IPS-18c (cell line): ENCODE measurements at regions not wholly inside any gene's neighbourhood (a gene's known extent, or its start where the extent isn't known, plus 50 kb on each side); places are given as distances from the start of the nearest gene placed in this dataset.

Source experiments
- H3K4me3 ChIP-seq: 2 replicates; pipeline ENCODE4 v1.7.0; 2013; ENCODE audit warnings: low read depth, mild to moderate bottlenecking, low read length, moderate library complexity; ENCODE audit not compliant: insufficient read depth
- H3K9me3 ChIP-seq: one replicate; pipeline ENCODE4 v1.6.1; 2013; ENCODE audit warnings: mild to moderate bottlenecking, low read length, moderate library complexity; ENCODE audit not compliant: control insufficient read depth, insufficient read depth

DNA sequence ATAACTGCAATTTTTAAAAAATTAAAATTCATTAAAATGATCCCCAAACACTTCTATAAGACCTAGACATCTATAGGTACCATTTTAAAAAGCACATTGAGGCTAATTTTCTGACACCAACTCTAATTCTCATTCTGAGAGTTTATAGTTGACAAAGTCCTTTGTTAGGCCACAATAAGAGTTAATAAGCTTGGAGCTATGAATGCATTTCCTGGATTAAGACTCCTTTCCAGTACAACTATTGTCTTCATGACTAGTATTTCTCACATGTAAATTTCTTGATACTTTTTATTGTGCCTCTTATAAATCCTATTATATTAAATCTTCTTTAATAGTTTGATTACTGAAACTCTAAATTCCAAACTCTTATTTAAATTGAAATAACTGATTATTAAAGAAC, 340.8 kb downstream of the KLF12 start:
- H3K9me3 ChIP-seq, result no peaks in the 10 kb centered on the region
- no peak overlapping the region for H3K4me3 ChIP-seq

DNA sequence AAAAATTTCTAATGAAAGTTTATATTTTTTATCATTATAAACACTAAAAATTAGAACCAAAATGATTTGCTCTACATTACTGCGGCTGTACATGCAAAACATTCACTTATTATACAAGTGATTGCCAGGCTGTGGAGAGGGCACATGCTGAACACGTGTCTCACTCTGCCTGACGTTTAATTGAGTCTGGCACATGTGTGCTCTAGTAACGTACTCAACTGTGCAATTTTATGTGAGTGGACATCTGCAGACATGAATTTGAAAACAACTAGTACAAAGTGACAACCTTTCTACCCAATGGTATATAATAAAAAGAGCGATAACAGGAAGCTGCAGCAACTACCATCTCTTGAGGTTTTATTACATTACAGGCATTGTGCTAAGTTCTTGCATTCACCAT, 341.4 kb downstream of the KLF12 start:
- H3K4me3 ChIP-seq, result no peak overlapping the region; the same call in 1 of the 2 replicates

DNA sequence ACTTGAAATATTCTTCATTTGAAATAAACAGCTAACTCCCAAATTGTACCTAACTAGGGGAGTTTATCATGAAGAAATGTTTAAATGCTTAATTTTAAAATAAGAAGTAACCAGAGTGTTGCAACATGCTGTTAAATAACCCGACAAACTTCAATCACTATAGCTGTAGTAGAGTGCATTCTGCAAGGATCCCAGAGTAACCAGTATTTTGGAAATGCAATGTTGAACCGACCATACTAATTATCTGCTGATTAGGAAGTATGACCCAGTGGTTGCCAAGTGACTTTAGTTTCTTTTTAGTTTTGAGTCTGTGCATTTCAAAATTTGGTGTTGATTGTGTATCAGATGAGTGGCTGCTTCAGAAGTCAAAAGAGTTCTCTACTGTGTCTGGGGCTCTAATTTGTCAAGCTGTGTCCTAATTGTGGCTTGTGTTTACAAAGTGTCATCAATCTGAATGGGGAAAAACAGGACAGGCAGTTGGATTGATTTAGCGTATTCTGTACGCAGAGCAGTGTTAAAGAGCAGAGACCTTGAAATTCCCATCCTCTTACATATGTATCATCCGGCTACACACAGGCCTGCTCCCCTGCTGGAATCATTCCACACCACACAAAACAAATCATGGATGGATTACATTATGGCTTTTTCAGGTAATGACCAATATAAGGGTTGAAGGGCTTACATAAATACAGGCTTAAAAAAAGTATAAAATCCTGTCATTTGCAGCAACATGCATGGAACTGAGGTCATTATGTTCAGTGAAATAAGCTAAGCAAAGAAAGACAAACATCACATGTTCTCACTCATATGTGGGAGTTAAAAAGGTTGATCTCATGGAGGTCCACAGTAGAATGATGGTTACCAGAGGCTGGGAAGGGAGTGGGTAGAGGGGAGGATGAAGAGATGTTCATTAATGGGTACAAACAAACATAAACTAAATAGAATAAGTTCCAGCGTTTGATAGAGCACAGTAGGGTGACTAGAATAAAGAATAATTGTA, 351.5 kb downstream of the KLF12 start:
- Histone ChIP-seq H3K9me3 (no peaks in the 10 kb centered on the region), H3K4me3 (no peak overlapping the region)

More for the DNA sequence above, 341.4 kb downstream of the KLF12 start:
- no peaks in the 10 kb centered on the region for H3K9me3 ChIP-seq

DNA sequence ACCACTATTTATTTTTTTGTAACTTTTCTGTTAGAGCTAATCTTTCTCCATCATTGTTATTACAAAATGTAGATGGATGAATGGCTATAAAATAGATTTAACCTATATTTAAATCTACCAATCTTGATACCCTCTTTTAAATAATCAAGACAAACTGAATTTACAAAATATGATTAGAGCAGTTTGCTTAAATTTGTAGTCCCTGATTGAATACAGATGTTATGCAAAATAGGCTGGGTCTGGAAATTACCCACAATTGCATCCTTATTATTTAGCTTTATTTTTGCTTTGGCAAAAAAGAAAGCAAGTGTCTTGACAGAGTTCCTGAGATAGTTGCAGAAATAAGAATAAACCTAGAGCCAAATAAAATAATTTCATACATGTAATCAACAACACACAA, 352.8 kb downstream of the KLF12 start:
- no peaks in the 10 kb centered on the region for H3K9me3 ChIP-seq
- H3K4me3 ChIP-seq, result no peak overlapping the region

DNA sequence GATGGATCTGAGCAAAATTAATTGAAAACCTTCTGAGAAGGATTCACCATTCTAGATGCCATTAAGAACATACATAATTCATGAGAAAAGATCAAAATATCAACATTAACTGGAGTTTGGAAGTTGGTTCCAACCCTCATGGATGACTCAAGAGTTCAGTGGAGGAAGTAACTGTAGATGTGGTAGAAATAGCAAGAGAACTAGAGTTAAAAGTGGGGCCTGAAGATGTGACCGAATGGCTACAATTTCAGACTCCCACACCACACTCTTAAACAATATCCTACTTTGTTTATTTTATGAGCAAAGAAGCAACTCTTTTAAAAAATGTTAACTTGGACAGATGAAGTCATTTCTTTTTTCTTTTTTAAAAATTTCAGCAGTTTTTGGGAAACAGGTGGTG, 354.3 kb downstream of the KLF12 start:
- no peaks in the 10 kb centered on the region for H3K9me3 ChIP-seq
- no peak overlapping the region for H3K4me3 ChIP-seq

DNA sequence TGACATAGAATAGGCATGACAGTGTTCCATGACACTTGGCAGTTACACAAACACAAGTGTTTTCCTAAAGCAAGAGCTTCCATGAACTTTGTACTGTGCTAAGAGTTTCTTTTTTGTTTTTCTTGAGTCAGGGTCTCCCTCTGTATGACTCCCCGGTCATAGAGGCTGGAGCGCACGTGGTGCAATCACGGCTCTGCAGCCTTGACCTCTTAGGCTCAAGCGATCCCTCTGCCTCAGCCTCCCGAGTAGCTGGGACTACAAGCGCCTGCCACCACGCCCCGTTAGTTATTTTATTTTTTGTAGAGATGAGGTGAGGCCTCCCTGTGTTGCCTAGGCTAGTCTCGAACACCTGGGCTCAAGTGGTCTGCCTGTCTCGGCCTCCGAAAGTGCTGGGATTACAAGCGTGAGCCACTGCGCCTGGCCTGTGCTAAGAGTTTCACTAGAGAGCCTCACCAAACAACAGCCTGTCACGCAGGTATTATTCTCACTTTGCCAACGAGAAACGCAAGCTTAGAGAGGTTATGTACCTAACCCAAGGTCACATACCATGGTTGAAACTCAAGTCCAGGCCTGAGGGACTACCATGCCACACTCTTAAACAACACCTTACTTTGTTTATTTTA, 355.9 kb downstream of the KLF12 start:
- no peak overlapping the region for H3K4me3 ChIP-seq
- H3K9me3 ChIP-seq, result no peaks in the 10 kb centered on the region

DNA sequence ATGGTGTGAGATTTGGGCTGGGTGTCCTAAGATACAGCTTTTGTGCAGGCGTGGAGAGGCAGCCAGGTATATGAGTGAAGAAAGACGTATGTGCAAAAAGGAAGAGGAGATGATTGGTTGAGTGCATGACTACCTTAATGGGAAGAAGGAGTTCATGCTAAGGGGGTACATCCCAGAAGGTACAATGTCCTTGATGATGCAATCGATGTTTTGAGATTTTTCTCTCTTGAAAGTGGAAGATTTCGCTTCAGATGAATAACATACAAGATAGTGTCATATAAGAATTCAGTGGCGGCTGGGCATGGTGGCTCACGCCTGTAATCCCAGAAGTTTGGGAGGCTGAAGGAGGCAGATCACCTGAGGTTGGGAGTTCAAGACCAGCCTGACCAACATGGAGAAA, 357.1 kb downstream of the KLF12 start:
- no peak overlapping the region for H3K4me3 ChIP-seq
- no peaks in the 10 kb centered on the region for H3K9me3 ChIP-seq

DNA sequence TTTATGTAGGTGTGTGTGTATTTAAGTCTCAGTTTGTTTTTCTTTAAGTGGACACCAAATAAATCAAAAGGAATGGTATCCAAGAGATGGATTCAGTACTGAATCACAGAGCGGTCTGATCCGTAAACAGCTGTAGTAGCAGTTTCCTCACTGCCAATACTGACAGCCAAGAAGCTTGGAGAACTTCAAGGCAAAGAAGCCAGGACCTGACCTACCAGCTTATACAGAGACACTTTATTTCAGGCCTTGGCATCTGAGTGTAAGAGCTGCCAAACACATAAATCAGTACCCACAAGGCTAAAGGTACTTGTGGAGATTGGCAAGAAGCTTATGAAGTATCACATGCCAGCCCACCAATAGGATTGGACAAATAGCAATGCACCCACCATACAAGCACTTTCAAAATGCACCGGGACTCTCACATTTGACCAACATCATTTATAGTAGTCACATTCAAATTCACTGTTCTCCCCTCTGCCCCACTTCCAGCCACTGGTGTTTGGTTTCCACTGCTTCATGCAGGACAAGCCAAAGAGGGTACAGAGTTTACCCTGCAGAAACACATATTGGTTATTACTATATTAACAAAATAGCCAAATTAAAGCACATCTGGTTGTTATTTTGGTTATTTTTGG, 357.9 kb downstream of the KLF12 start:
- Histone ChIP-seq H3K4me3 (no peak overlapping the region), H3K9me3 (no peaks in the 10 kb centered on the region)

DNA sequence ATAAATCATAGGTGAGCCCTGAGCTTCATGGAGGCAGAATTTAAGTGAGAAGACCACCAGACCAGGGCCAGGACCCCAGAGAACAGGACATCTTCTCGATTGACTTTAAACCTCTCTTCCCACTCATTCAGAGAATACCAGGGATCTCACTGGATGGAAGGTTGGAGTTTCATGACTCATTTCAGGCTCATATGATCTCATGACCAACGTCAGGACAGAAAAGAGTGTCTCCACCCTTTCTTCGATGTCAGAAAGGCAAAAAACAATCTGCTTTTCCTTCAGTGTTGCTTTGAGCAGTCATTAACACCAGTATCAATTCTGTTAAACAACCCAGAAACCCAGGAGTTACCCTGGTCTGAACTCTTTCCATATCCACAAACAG, 361.0 kb downstream of the KLF12 start:
- H3K9me3 ChIP-seq, result no peaks in the 10 kb centered on the region
- H3K4me3 ChIP-seq, result no peak overlapping the region

DNA sequence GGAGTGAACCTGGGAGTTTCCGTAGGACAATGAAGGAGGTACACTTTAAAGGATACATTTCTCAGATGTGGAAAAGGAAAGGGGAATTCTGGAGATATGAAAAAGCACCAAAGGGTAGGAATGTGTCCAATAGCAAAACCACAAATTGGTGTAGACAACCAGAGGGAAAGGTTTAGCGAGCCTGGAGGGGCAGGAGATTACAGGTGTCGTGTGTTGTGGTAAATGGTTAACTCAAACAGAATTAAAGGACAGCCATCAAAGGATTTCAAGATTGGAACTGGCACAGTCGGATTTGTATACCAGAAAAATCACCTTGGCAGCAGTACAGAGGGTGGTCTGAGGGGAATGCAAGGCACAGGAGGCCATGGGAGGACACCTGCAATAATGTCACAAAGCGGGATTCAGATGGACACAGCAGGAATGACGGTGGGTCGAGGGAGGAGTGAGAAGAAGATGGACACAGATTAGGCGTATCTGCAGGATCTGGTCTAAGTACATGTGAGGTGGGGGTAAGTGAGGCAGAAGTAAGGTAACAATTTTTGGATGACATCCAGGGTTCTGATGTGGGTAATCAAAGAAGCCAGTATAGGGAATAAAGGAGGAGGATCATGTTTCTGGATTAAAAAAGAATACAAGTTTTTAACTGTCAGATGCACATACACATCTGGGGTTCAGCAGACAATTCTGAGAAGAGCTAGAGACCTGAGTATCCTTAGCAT, 361.6 kb downstream of the KLF12 start:
- Histone ChIP-seq H3K9me3 (no peaks in the 10 kb centered on the region), H3K4me3 (no peak overlapping the region)

DNA sequence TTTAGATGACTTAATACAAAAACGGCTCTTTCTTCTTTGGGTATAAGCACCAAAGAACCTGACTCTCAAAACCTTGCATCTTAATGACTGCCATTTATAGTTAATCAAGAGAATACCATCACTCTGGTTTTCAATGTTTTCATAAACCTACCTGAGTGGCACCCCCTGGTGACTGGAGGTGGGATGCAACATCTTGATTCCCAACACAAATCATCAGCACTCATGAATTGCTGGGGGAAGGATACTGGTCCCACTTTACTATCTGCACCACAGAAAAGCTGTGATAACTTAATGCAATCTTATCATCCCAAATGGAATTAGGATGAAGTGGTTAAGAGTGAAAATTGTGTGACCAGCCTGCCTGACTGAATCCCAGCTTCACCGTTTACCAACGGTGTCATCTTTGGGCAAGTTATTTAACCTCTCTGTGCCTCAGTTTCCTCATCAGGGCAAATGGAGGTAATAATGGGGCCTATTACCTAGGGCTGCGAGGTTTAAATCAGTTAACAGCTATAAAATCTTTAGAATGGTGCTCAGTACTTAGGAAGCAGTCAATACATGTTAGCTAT, 366.4 kb downstream of the KLF12 start:
- no peaks in the 10 kb centered on the region for H3K9me3 ChIP-seq
- no peak overlapping the region for H3K4me3 ChIP-seq

DNA sequence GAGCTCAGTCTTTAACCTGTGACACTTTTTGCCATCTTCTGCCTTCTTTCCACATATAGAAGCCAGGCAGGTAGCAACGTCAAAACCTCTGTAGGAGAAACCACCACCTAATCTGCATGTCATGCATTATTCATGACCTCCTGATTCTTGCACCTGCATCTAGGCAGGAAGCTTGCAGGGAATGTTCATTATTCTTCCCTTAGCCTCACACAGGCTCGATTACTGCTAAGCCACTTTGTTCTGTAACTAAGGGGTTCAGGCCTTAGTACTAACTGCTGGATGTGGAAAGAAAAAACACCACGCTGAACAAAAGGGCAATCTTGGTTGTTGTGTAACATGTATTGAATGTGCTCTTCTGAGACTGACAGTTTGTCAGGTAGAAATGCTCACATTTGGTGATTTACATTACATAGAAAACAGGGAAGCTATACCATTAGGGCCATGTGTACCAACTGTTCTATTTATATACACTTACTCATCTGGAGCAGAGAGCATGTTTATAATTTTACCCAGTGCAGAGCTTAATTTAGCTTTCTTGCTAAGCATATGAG, 366.9 kb downstream of the KLF12 start:
- Histone ChIP-seq H3K4me3 (no peak overlapping the region), H3K9me3 (no peaks in the 10 kb centered on the region)

DNA sequence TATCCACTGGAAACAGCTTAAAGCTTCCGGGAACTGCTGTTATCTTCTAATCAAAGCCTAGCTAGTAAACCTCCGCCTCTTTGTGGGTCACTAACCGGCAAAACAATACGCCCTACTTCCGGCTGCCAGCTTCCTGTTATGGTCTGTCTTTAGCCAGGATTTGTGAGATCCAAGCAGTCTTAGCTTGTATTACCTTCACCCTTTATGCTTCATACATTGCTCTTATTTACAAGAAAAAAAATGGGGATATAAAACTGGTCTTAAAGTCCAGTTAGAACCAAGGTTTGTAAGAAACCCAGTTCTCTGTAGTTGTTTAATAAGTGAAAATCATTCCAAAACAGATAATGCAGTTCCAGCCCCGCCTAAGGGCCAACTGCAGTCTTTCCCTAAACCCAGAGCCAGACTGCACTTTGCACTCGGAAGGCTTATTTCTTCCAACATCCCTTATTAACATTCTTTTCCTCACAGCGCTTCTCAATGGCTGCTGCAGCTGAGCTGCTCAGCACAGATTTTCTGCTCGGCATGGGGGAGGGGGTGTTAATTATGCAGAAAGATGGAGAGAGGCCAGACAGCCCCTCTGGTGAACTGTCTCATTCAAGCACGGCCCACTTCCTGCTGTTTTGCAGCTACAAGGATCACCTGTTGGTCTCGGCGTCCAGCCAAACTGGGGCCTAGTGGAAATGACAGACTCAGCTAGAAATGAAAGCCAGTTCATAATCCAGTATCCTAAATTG, 368.4 kb downstream of the KLF12 start:
- H3K9me3 ChIP-seq, result no peaks in the 10 kb centered on the region
- 0 out of 2 replicates have a peak overlapping the region, but pooled peaks have one; percentile 12 for H3K4me3 ChIP-seq

DNA sequence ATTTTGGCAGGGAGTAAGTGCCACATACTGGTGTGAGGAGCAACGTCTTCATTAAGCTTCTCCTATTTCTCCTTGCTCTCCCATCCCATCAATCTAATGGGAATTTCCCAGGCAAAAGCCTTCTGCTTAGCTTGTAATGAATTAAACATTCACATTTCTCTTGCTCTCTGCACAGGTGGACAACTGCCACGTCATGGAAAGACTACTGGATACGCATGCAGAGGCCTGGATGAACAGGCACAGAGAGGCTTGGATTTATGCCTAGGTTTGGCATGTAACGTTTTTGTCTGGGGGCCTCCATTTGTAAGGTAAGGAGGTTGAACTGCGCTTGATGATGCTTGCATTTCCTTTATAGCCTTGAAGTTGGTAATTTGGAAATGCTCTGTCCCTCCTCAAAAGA, 374.8 kb downstream of the KLF12 start:
- no peaks in the 10 kb centered on the region for H3K9me3 ChIP-seq
- no peak overlapping the region for H3K4me3 ChIP-seq

DNA sequence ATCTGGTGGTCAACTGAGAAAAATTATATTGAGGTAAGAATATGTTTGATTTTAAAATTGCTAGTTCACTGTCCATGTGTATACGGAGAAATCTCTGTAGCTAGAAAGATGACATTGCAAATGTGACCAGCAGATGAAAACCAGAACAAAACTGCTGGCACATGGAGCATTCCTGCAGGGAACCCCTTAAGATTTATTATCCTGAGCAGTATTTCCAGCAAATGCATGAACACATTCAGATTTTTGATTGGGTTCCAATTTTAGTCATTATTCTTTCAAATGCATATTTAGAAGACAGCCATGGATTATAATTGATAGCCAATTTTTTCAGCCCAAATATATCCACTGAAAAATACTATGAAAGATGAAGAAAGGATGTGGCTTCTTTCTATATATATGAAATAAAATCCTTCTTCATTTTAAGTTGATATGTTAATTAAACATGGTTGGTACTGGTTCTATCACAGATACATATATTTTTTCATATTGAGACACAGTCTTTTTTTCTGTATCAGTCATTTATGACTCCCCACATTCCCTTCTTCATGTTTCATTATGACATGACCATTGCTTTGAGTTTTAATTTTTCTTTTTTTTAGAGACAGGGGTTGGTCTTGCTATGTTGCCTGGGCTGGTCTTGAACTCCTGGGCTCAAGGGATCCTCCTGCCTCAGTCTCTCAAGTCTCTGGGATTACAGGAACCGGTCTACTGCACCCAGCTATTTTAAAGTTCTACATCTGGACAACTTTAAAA, 376.5 kb downstream of the KLF12 start:
- H3K9me3 ChIP-seq, result no peaks in the 10 kb centered on the region
- no peak overlapping the region for H3K4me3 ChIP-seq
